Rectal smooth muscle tissue (tissue), 1 donor: ENCODE measurements at regions not wholly inside any gene's neighbourhood (a gene's known extent, or its start where the extent isn't known, plus 50 kb on each side); places are given as distances from the start of the nearest gene placed in this dataset.

Experiments
- H3K27ac ChIP-seq: one replicate; pipeline ENCODE4 v1.7.0; 2013; ENCODE audit warnings: low read depth, low read length, inconsistent platforms
- H3K27me3 ChIP-seq: one replicate; pipeline ENCODE4 v1.7.0; 2013; ENCODE audit warnings: low read length; ENCODE audit not compliant: control insufficient read depth, insufficient read depth
- H3K36me3 ChIP-seq: one replicate; pipeline ENCODE4 v1.7.0; 2013; ENCODE audit warnings: low read length; ENCODE audit not compliant: control insufficient read depth, insufficient read depth
- H3K4me1 ChIP-seq: one replicate; pipeline ENCODE4 v1.7.0; 2013; ENCODE audit warnings: low read length; ENCODE audit not compliant: control insufficient read depth, insufficient read depth
- H3K4me3 ChIP-seq: one replicate; pipeline ENCODE4 v1.7.0; 2013; ENCODE audit warnings: low read length
- H3K9ac ChIP-seq: one replicate; pipeline ENCODE4 v1.7.0; 2013; ENCODE audit warnings: low read length

GRCh38 chr1:216830424-216831210, 107.4 kb upstream of the ESRRG start:
- Histone ChIP-seq H3K9ac (no peak overlapping the region), H3K36me3 (no peaks in the 10 kb centered on the region), H3K4me1 (no peaks in the 10 kb centered on the region), H3K4me3 (no peak overlapping the region), H3K27me3 (no peaks in the 10 kb centered on the region), H3K27ac (no peak overlapping the region)

- H3K4me1 ChIP-seq = no peaks in the 10 kb centered on the region
- H3K27ac ChIP-seq = no peak overlapping the region
- H3K4me3 ChIP-seq = no peak overlapping the region
- no peaks in the 10 kb centered on the region for H3K36me3 ChIP-seq
- no peak overlapping the region for H3K9ac ChIP-seq
- no peaks in the 10 kb centered on the region for H3K27me3 ChIP-seq
Measured at GRCh38 chr1:216827251-216827650, 104.0 kb upstream of the ESRRG start.

GRCh38 chr1:216826646-216827045, 103.4 kb upstream of the ESRRG start:
- Histone ChIP-seq H3K4me1 (no peaks in the 10 kb centered on the region), H3K9ac (no peak overlapping the region), H3K36me3 (no peaks in the 10 kb centered on the region), H3K27ac (no peak overlapping the region), H3K4me3 (no peak overlapping the region), H3K27me3 (no peaks in the 10 kb centered on the region)

GRCh38 chr1:216826214-216826613, 103.0 kb upstream of the ESRRG start:
- no peaks in the 10 kb centered on the region for H3K36me3 ChIP-seq
- no peak overlapping the region for H3K9ac ChIP-seq

GRCh38 chr1:216825557-216825956, 102.3 kb upstream of the ESRRG start:
- Histone ChIP-seq H3K27me3 (no peaks in the 10 kb centered on the region), H3K27ac (no peak overlapping the region), H3K36me3 (no peaks in the 10 kb centered on the region), H3K4me1 (no peaks in the 10 kb centered on the region), H3K9ac (no peak overlapping the region), H3K4me3 (no peak overlapping the region)

More at GRCh38 chr1:216826214-216826613, 103.0 kb upstream of the ESRRG start:
- Histone ChIP-seq H3K4me1 (no peaks in the 10 kb centered on the region), H3K27ac (no peak overlapping the region), H3K27me3 (no peaks in the 10 kb centered on the region), H3K4me3 (no peak overlapping the region)

GRCh38 chr1:216824511-216824910, 101.3 kb upstream of the ESRRG start:
- Histone ChIP-seq H3K4me3 (no peak overlapping the region), H3K27ac (no peak overlapping the region), H3K27me3 (no peaks in the 10 kb centered on the region), H3K9ac (no peak overlapping the region), H3K4me1 (no peaks in the 10 kb centered on the region), H3K36me3 (no peaks in the 10 kb centered on the region)

- Histone ChIP-seq H3K36me3 (no peaks in the 10 kb centered on the region), H3K9ac (no peak overlapping the region), H3K27me3 (no peaks in the 10 kb centered on the region), H3K4me1 (no peaks in the 10 kb centered on the region), H3K4me3 (no peak overlapping the region), H3K27ac (no peak overlapping the region)
Measured at GRCh38 chr1:216823731-216824130, 100.5 kb upstream of the ESRRG start.

- no peak overlapping the region for H3K4me3 ChIP-seq
- no peaks in the 10 kb centered on the region for H3K4me1 ChIP-seq
- no peaks in the 10 kb centered on the region for H3K27me3 ChIP-seq
- H3K27ac ChIP-seq = no peak overlapping the region
- H3K36me3 ChIP-seq = no peaks in the 10 kb centered on the region
- no peak overlapping the region for H3K9ac ChIP-seq
Measured at GRCh38 chr1:216822480-216822879, 99.3 kb upstream of the ESRRG start.

- no peaks in the 10 kb centered on the region for H3K27me3 ChIP-seq
- no peak overlapping the region for H3K9ac ChIP-seq
- no peaks in the 10 kb centered on the region for H3K4me1 ChIP-seq
- no peaks in the 10 kb centered on the region for H3K36me3 ChIP-seq
- no peak overlapping the region for H3K27ac ChIP-seq
- no peak overlapping the region for H3K4me3 ChIP-seq
Measured at GRCh38 chr1:216820345-216820744, 97.1 kb upstream of the ESRRG start.

GRCh38 chr1:216818284-216818683, 95.1 kb upstream of the ESRRG start:
- no peaks in the 10 kb centered on the region for H3K27me3 ChIP-seq
- H3K9ac ChIP-seq = no peak overlapping the region
- no peak overlapping the region for H3K27ac ChIP-seq
- H3K4me3 ChIP-seq = no peak overlapping the region
- H3K4me1 ChIP-seq = no peaks in the 10 kb centered on the region
- no peaks in the 10 kb centered on the region for H3K36me3 ChIP-seq

- Histone ChIP-seq H3K9ac (no peak overlapping the region), H3K27ac (no peak overlapping the region), H3K4me1 (no peaks in the 10 kb centered on the region), H3K27me3 (no peaks in the 10 kb centered on the region), H3K4me3 (no peak overlapping the region), H3K36me3 (no peaks in the 10 kb centered on the region)
Measured at GRCh38 chr1:216815260-216816131, 92.3 kb upstream of the ESRRG start.

GRCh38 chr1:216814576-216815259, 91.5 kb upstream of the ESRRG start:
- Histone ChIP-seq H3K4me1 (no peaks in the 10 kb centered on the region), H3K36me3 (no peaks in the 10 kb centered on the region), H3K27ac (no peak overlapping the region), H3K27me3 (no peaks in the 10 kb centered on the region), H3K9ac (no peak overlapping the region), H3K4me3 (no peak overlapping the region)
